Bronchial epithelial cell (primary cell): ENCODE measurements at regions not wholly inside any gene's neighbourhood (a gene's known extent, or its start where the extent isn't known, plus 50 kb on each side); places are given as distances from the start of the nearest gene placed in this dataset.
A peak's percentile ranks its signal among the peaks of the same experiment; 100 is the strongest.

Experiments used
- DNase-seq: peaks from one replicate; pipeline ENCODE4 v3.0.0-alpha.2; 2010; ENCODE audit warnings: low read depth
- FAIRE-seq: peaks from 2 replicates; lab custom pipeline; 2011; peaks lifted over from hg19 to GRCh38; lab: Jason Lieb, UNC
- H3K27me3 ChIP-seq: 2 replicates; pipeline ENCODE4 v1.5.1; 2011; ENCODE audit warnings: low read length; ENCODE audit not compliant: control insufficient read depth, insufficient read depth
- H3K36me3 ChIP-seq: 2 replicates; pipeline ENCODE4 v1.5.1; 2011; ENCODE audit warnings: low read length; ENCODE audit not compliant: control insufficient read depth, insufficient read depth
- H3K4me3 ChIP-seq: 2 replicates; pipeline ENCODE4 v1.5.1; 2011; ENCODE audit warnings: mild to moderate bottlenecking, low read depth, low read length, control low read depth
- TF ChIP-seq, protein P1 (sequence below): IDR thresholded peaks from 2 replicates; pipeline ENCODE4 v1.5.1; 2011; ENCODE audit warnings: mild to moderate bottlenecking, moderate library complexity, low read length, control low read depth, inconsistent platforms; ENCODE audit not compliant: insufficient read depth, severe bottlenecking

- TF ChIP-seq, protein P1, sequence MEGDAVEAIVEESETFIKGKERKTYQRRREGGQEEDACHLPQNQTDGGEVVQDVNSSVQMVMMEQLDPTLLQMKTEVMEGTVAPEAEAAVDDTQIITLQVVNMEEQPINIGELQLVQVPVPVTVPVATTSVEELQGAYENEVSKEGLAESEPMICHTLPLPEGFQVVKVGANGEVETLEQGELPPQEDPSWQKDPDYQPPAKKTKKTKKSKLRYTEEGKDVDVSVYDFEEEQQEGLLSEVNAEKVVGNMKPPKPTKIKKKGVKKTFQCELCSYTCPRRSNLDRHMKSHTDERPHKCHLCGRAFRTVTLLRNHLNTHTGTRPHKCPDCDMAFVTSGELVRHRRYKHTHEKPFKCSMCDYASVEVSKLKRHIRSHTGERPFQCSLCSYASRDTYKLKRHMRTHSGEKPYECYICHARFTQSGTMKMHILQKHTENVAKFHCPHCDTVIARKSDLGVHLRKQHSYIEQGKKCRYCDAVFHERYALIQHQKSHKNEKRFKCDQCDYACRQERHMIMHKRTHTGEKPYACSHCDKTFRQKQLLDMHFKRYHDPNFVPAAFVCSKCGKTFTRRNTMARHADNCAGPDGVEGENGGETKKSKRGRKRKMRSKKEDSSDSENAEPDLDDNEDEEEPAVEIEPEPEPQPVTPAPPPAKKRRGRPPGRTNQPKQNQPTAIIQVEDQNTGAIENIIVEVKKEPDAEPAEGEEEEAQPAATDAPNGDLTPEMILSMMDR, result no peak
- DNase-seq (peak; percentile 32), FAIRE-seq (no peak)
- Histone ChIP-seq H3K27me3 (no peaks in the 10 kb centered on the region), H3K36me3 (no peaks in the 10 kb centered on the region), H3K4me3 (no peak overlapping the region)
Observed at GRCh38 chr21:39084979-39085729, 98.1 kb downstream of the PSMG1 start.

DNA sequence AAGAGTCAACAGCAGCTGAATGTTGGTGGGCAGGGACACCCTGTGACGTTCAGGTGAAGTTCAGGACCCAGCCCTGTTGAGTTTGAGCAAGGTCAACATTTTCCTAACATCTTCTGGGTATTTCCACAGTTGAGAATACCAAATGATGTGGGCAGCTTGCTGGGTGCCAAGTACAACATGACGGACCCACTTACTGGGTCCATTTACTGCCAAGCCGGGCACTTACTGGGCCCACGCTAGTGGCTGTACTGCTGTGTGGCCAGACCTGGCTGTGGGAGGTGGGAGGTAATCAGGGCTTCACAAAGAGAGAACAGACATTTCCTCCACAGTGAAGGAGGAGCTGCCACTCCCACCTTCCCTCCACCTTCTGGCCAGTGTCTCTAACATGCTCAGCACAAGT lies 99.2 kb downstream of the PSMG1 start:
- H3K4me3 ChIP-seq, result no peak overlapping the region
- TF ChIP-seq, protein P1, result no peak
- no peak for DNase-seq
- H3K27me3 ChIP-seq, result no peaks in the 10 kb centered on the region
- no peak for FAIRE-seq
- H3K36me3 ChIP-seq, result no peaks in the 10 kb centered on the region

GRCh38 chr21:39083377-39084008 lies 99.8 kb downstream of the PSMG1 start:
- Histone ChIP-seq H3K36me3 (no peaks in the 10 kb centered on the region), H3K27me3 (no peaks in the 10 kb centered on the region), H3K4me3 (no peak overlapping the region)
- peak; percentile 32 for FAIRE-seq
- peak; percentile 84 for DNase-seq
- TF ChIP-seq, protein P1, result no peak

- no peaks in the 10 kb centered on the region for H3K36me3 ChIP-seq
- TF ChIP-seq, protein P1, result peak; percentile 19
- H3K4me3 ChIP-seq, result peak overlapping the region; percentile 30
- FAIRE-seq (peak; percentile 7), DNase-seq (peak; percentile 64)
- no peaks in the 10 kb centered on the region for H3K27me3 ChIP-seq
Observed at GRCh38 chr21:39082656-39083376, 100.4 kb downstream of the PSMG1 start.

DNA sequence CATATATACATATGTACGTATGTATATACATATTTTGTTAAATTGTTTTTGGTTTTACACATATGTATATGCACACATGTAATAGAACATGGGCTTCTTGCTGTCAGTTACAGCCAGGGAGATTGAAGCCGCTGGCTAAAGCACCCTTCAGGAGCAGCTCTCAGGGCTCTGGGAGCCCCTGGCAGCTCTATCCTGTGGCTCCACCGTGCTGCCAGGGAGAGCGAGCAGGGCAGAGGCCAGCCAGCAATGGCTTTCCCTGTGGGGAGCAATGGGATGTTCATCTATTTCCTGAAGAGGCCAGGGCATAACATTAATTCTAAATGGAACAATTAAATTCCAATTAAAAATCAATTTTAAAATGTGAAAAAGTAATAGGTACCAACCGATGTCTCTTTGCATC lies 102.9 kb downstream of the PSMG1 start:
- no peaks in the 10 kb centered on the region for H3K27me3 ChIP-seq
- FAIRE-seq (no peak), DNase-seq (no peak)
- TF ChIP-seq, protein P1, result no peak
- H3K36me3 ChIP-seq, result no peaks in the 10 kb centered on the region
- no peak overlapping the region for H3K4me3 ChIP-seq
